B cell (primary cell): ENCODE measurements at regions not wholly inside any gene's neighbourhood (a gene's known extent, or its start where the extent isn't known, plus 50 kb on each side); places are given as distances from the start of the nearest gene placed in this dataset.

Experiments
- CTCF ChIP-seq: fragments of 200-600 bp; IDR thresholded peaks from one replicate; pipeline ENCODE4 v1.8.0; 2022; ENCODE audit warnings: antibody characterized with exemption, mild to moderate bottlenecking
- EZH2 ChIP-seq: IDR thresholded peaks from 2 replicates; pipeline ENCODE4 v1.6.1; 2012; ENCODE audit warnings: borderline replicate concordance, low read depth, mild to moderate bottlenecking, moderate library complexity, low read length; ENCODE audit not compliant: insufficient read depth, poor library complexity, severe bottlenecking

GRCh38 chr18:78753240-78753639, 226.4 kb upstream of the SALL3 start:
- TF ChIP-seq EZH2 (no peak), CTCF (no peak)
